Panc1 (cell line): ENCODE measurements at regions not wholly inside any gene's neighbourhood (a gene's known extent, or its start where the extent isn't known, plus 50 kb on each side); places are given as distances from the start of the nearest gene placed in this dataset.
A peak's percentile ranks its signal among the peaks of the same experiment; 100 is the strongest.

ENCODE experiments used
- ATAC-seq: fragments of 200-7000 bp; cut with Tn5 transposase; 2 replicates; pipeline ENCODE4 v1.9.1; 2020; ENCODE audit warnings: mild to moderate bottlenecking, moderate library complexity
- BruUV-seq: library from RNA; stranded (reverse); fragments of 400-500 nt; replicated peaks from 2 replicates; lab custom pipeline; 2021; lab: Mats Ljungman, UMichigan
- CTCF ChIA-PET: fragments of 300-600 bp; sonication (Branson Sonifier 250); formaldehyde crosslinking; loops from one replicate; lab custom pipeline; 2022; ENCODE audit warnings: antibody characterized with exemption; lab: Charles Lee
- POLR2A ChIA-PET: fragments of 300-600 bp; sonication (Branson Sonifier 250); formaldehyde crosslinking; loops from one replicate; lab custom pipeline; 2022; ENCODE audit warnings: antibody characterized with exemption; lab: Charles Lee
- DNase-seq: peaks from one replicate; pipeline ENCODE4 v3.0.0-alpha.2; 2010; ENCODE audit warnings: low read depth, low spot score
- H3K27ac ChIP-seq: 2 replicates; pipeline ENCODE4 v1.5.1; 2011; ENCODE audit warnings: mild to moderate bottlenecking, low read length, inconsistent platforms
- H3K27me3 ChIP-seq: fragments of 200-500 bp; sonication (Bioruptor generic); 2 replicates; pipeline ENCODE4 v1.6.0; 2014; ENCODE audit warnings: low read length, inconsistent platforms; ENCODE audit not compliant: control insufficient read depth, insufficient read depth
- H3K36me3 ChIP-seq: fragments of 200-500 bp; sonication (Bioruptor generic); 2 replicates; pipeline ENCODE4 v1.5.1; 2014; ENCODE audit warnings: inconsistent platforms, mild to moderate bottlenecking, low read length, moderate library complexity; ENCODE audit not compliant: control insufficient read depth, insufficient read depth
- H3K4me1 ChIP-seq: 2 replicates; pipeline ENCODE4 v1.5.1; 2011; ENCODE audit warnings: inconsistent platforms, mild to moderate bottlenecking, low read length, moderate library complexity; ENCODE audit not compliant: control insufficient read depth, insufficient read depth
- H3K4me3 ChIP-seq, 2 experiments: 2 replicates each; pipeline ENCODE4 v1.5.1; 2011 to 2012; ENCODE audit warnings: low read depth in 2 of 2, low read length in 2 of 2, mild to moderate bottlenecking in 2 of 2, inconsistent platforms in 1 of 2, moderate library complexity in 1 of 2
- H3K9me3 ChIP-seq: fragments of 200-500 bp; sonication (Bioruptor generic); 2 replicates; pipeline ENCODE4 v1.5.1; 2014; ENCODE audit warnings: low read depth, mild to moderate bottlenecking, inconsistent platforms, low read length, moderate library complexity; ENCODE audit not compliant: control insufficient read depth, insufficient read depth
- CTCF ChIP-seq: fragments of 450-650 bp; IDR thresholded peaks from 2 replicates; pipeline ENCODE4 v1.5.1; 2017; ENCODE audit warnings: mild to moderate bottlenecking
- POLR2AphosphoS5 ChIP-seq: IDR thresholded peaks from 2 replicates; pipeline ENCODE4 v1.6.1; 2012; ENCODE audit warnings: mild to moderate bottlenecking, low read depth, low read length, moderate library complexity
- REST ChIP-seq, 2 experiments: IDR thresholded peaks; 2 replicates each; pipeline ENCODE4 v1.6.1; 2011 to 2012; ENCODE audit warnings: low read depth in 2 of 2, control low read depth in 1 of 2, low read length in 1 of 2, mild to moderate bottlenecking in 1 of 2, moderate library complexity in 1 of 2; ENCODE audit not compliant: insufficient read depth in 1 of 2
- SIN3A ChIP-seq: IDR thresholded peaks from 2 replicates; pipeline ENCODE4 v1.6.1; 2012; ENCODE audit warnings: low read depth, mild to moderate bottlenecking, low read length, moderate library complexity, borderline replicate concordance; ENCODE audit not compliant: insufficient read depth
- TCF7L2 ChIP-seq: IDR thresholded peaks from 2 replicates; pipeline ENCODE4 v1.6.1; 2011; ENCODE audit warnings: mild to moderate bottlenecking, low read depth, low read length, inconsistent platforms
- in situ Hi-C: cut with HindIII; loops from 2 replicates; pipeline ENCODE4 v1.10.0; 2016; ENCODE audit warnings: low sequenced_read_pairs, low pct_unique_long_range_greater_than_20kb
- intact Hi-C: fragments of 100-400 bp; cut with micrococcal nuclease; formaldehyde crosslinking; loops from one replicate; pipeline ENCODE4 v1.10.0; 2022; ENCODE audit not compliant: unreplicated experiment

GRCh38 chr4:103786014-103786413 lies 66.2 kb upstream of the TACR3 start:
- BruUV-seq: no TSS peak
- intact Hi-C loops: loop anchor here (5.0 kb wide), 1 partner anchor 584 kb away; no protein-coding TSS in a partner anchor
- ChIA-PET CTCF (interaction anchor here (0.6 kb wide), 1 partner anchor 579 kb away, joined by 3 read pairs; no protein-coding TSS in a partner anchor), POLR2A (no interaction called here)
- TF ChIP-seq CTCF: peak; percentile 54
- TF ChIP-seq REST (IDR thresholded peaks at IDR 0.05; ENCODE audit: insufficient read depth in 1 of 2, low read depth in 2 of 2, low read length in 1 of 2): no peak
- no peak for TF ChIP-seq SIN3A
- TF ChIP-seq TCF7L2: no peak
- no peak for TF ChIP-seq POLR2AphosphoS5
- H3K27me3 ChIP-seq: no peaks in the 10 kb centered on the region
- H3K4me3 ChIP-seq: no peak overlapping the region
- H3K36me3 ChIP-seq: no peaks in the 10 kb centered on the region
- H3K9me3 ChIP-seq: no peaks in the 10 kb centered on the region
- in situ Hi-C loops: no loop called here
- no peaks in the 10 kb centered on the region for H3K4me1 ChIP-seq
- no peak overlapping the region for H3K27ac ChIP-seq
- ATAC-seq (0 out of 2 replicates have a peak, but pooled peaks have one; percentile 48), DNase-seq (peak; percentile 20)

GRCh38 chr4:103778221-103778620 lies 58.4 kb upstream of the TACR3 start:
- Histone ChIP-seq H3K4me3 (no peak overlapping the region), H3K27ac (no peak overlapping the region), H3K9me3 (no peaks in the 10 kb centered on the region), H3K36me3 (no peaks in the 10 kb centered on the region), H3K4me1 (no peaks in the 10 kb centered on the region), H3K27me3 (no peaks in the 10 kb centered on the region)
- no TSS peak for BruUV-seq
- ChIA-PET CTCF (no interaction called here), POLR2A (no interaction called here)
- intact Hi-C loops: no loop called here
- in situ Hi-C loops: no loop called here
- DNase-seq (no peak), ATAC-seq (no peak)
- TF ChIP-seq SIN3A (no peak), TCF7L2 (no peak), CTCF (no peak), POLR2AphosphoS5 (no peak), REST (IDR thresholded peaks at IDR 0.05; ENCODE audit: insufficient read depth in 1 of 2, low read depth in 2 of 2, low read length in 1 of 2) (no peak)
